ENCODE measurements at regions not wholly inside any gene's neighbourhood (a gene's known extent, or its start where the extent isn't known, plus 50 kb on each side); places are given as distances from the start of the nearest gene placed in this dataset.

DNA sequence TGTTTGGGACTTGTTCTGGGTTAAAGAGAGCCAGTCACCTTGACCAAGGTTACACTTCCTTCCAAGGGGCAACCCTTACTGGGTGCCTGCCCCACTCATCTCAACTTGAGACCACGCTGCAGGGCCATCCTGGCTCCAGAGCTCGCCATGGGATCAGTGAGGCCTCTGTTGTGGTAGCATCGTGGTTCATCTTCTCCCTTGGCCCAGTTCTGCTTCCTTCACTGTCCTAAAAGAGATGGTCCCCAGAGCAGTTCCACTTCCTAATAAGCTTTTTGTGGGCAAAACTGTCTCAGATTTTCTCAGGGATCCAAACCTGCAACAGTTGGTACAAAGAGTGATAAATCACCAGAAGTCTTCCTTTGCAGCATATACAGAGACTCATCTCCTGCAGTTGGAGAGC lies 165.9 kb upstream of the TMEM260 start:
- no peak overlapping the region for H3K27ac Mint-ChIP-seq (ENCODE audit: unreplicated experiment)
- no peak overlapping the region for H3K4me2 ChIP-seq (ENCODE audit: low read length)
- no peaks in the 10 kb centered on the region for H3K79me2 ChIP-seq (ENCODE audit: insufficient read depth, low read length)
- FAIRE-seq = no peak
- peaks cover 2% of the 10 kb centered on the region for H3K36me3 Mint-ChIP-seq (ENCODE audit: low read depth, unreplicated experiment)
- no peak overlapping the region for H2AFZ ChIP-seq (ENCODE audit: low read depth, low read length)
- H3K4me3 ChIP-seq (ENCODE audit: insufficient read depth, low read depth, low read length) = no peak overlapping the region
- H3K9ac ChIP-seq (ENCODE audit: low read length) = no peak overlapping the region
- no peaks in the 10 kb centered on the region for H3K36me3 ChIP-seq (ENCODE audit: insufficient read depth, low read length)
- H3K4me3 Mint-ChIP-seq (ENCODE audit: unreplicated experiment) = no peak overlapping the region
- H3K9me3 Mint-ChIP-seq (ENCODE audit: unreplicated experiment) = peaks cover 23% of the 10 kb centered on the region
- H3K4me1 Mint-ChIP-seq (ENCODE audit: low read depth, unreplicated experiment) = no peaks in the 10 kb centered on the region
- no peak for TF ChIP-seq EZH2 (IDR thresholded peaks at IDR 0.05; ENCODE audit: insufficient read depth, low read length)
- TF ChIP-seq, protein P1, sequence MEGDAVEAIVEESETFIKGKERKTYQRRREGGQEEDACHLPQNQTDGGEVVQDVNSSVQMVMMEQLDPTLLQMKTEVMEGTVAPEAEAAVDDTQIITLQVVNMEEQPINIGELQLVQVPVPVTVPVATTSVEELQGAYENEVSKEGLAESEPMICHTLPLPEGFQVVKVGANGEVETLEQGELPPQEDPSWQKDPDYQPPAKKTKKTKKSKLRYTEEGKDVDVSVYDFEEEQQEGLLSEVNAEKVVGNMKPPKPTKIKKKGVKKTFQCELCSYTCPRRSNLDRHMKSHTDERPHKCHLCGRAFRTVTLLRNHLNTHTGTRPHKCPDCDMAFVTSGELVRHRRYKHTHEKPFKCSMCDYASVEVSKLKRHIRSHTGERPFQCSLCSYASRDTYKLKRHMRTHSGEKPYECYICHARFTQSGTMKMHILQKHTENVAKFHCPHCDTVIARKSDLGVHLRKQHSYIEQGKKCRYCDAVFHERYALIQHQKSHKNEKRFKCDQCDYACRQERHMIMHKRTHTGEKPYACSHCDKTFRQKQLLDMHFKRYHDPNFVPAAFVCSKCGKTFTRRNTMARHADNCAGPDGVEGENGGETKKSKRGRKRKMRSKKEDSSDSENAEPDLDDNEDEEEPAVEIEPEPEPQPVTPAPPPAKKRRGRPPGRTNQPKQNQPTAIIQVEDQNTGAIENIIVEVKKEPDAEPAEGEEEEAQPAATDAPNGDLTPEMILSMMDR (IDR thresholded peaks at IDR 0.05; ENCODE audit: insufficient read depth, low read depth, low read length) = no peak
- H3K4me1 ChIP-seq (ENCODE audit: insufficient read depth, low read length) = no peaks in the 10 kb centered on the region
- H3K9me3 ChIP-seq (ENCODE audit: insufficient read depth, low read depth, low read length) = no peaks in the 10 kb centered on the region
- DNase-seq (ENCODE audit: low read depth) = no peak
- H3K27ac ChIP-seq (ENCODE audit: low read depth, low read length) = no peak overlapping the region
- peaks cover 32% of the 10 kb centered on the region for H3K27me3 Mint-ChIP-seq (ENCODE audit: low read depth, unreplicated experiment)
- peaks cover 9% of the 10 kb centered on the region for H3K27me3 ChIP-seq (ENCODE audit: insufficient read depth, low read length)
- no peaks in the 10 kb centered on the region for H4K20me1 ChIP-seq (ENCODE audit: insufficient read depth, low read length)

DNA sequence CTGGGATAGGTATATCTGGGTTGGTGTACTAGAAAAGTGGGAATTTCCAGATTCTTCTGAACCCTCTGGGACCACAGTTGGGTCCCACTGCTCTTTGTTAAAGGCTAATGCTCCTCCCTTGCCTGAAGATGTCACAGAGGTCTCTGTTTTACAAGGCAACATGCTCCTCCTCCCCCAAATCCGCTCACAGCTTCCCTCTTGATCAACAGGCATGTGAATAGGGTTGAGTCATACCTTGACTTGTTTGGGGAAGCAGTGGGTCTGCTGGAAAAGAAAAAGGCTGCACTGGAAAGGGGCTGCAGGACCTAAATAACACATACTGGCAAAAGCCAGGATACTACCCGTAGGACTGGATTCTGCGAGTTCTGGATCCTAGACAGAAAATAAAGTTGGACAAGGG lies 165.4 kb upstream of the TMEM260 start:
- H3K27me3 Mint-ChIP-seq (ENCODE audit: low read depth, unreplicated experiment) = peaks cover 37% of the 10 kb centered on the region
- no peak overlapping the region for H3K27ac Mint-ChIP-seq (ENCODE audit: unreplicated experiment)
- no peak for TF ChIP-seq EZH2 (IDR thresholded peaks at IDR 0.05; ENCODE audit: insufficient read depth, low read length)
- TF ChIP-seq, protein P1 (IDR thresholded peaks at IDR 0.05; ENCODE audit: insufficient read depth, low read depth, low read length) = no peak
- no peak overlapping the region for H3K4me2 ChIP-seq (ENCODE audit: low read length)
- no peak overlapping the region for H3K4me3 ChIP-seq (ENCODE audit: insufficient read depth, low read depth, low read length)
- peaks cover 23% of the 10 kb centered on the region for H3K9me3 Mint-ChIP-seq (ENCODE audit: unreplicated experiment)
- DNase-seq (ENCODE audit: low read depth) (no peak), FAIRE-seq (no peak)
- no peaks in the 10 kb centered on the region for H4K20me1 ChIP-seq (ENCODE audit: insufficient read depth, low read length)
- H3K4me3 Mint-ChIP-seq (ENCODE audit: unreplicated experiment) = no peak overlapping the region
- peaks cover 2% of the 10 kb centered on the region for H3K36me3 Mint-ChIP-seq (ENCODE audit: low read depth, unreplicated experiment)
- H3K9me3 ChIP-seq (ENCODE audit: insufficient read depth, low read depth, low read length) = no peaks in the 10 kb centered on the region
- no peak overlapping the region for H3K27ac ChIP-seq (ENCODE audit: low read depth, low read length)
- H3K4me1 ChIP-seq (ENCODE audit: insufficient read depth, low read length) = no peaks in the 10 kb centered on the region
- no peaks in the 10 kb centered on the region for H3K4me1 Mint-ChIP-seq (ENCODE audit: low read depth, unreplicated experiment)
- no peaks in the 10 kb centered on the region for H3K79me2 ChIP-seq (ENCODE audit: insufficient read depth, low read length)
- H3K9ac ChIP-seq (ENCODE audit: low read length) = no peak overlapping the region
- H3K36me3 ChIP-seq (ENCODE audit: insufficient read depth, low read length) = no peaks in the 10 kb centered on the region
- peaks cover 11% of the 10 kb centered on the region for H3K27me3 ChIP-seq (ENCODE audit: insufficient read depth, low read length)
- H2AFZ ChIP-seq (ENCODE audit: low read depth, low read length) = no peak overlapping the region

DNA sequence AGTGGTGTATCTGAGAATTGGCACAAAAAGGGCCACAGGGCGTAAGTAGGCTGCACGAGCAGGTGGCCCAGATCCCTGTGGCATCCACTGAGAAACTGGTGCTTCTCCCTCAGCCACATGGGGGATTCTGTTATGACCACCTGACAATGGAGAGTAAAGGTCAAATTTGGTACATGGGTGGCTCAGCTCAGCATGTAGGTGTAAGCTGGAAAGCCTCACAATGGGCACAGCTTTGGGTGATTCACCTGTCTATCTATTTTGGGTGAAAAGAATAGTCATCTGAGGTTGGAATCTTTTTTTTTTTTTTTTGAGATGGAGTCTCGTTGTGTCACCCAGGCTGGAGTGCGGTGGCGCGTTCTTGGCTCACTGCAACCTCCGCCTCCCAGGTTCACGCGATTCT lies 163.4 kb upstream of the TMEM260 start:
- H4K20me1 ChIP-seq (ENCODE audit: insufficient read depth, low read length) = no peaks in the 10 kb centered on the region
- FAIRE-seq (no peak), DNase-seq (ENCODE audit: low read depth) (no peak)
- Mint-ChIP-seq H3K27ac (ENCODE audit: unreplicated experiment) (no peak overlapping the region), H3K9me3 (ENCODE audit: unreplicated experiment) (peaks cover 14% of the 10 kb centered on the region), H3K4me1 (ENCODE audit: low read depth, unreplicated experiment) (no peaks in the 10 kb centered on the region), H3K4me3 (ENCODE audit: unreplicated experiment) (no peak overlapping the region), H3K36me3 (ENCODE audit: low read depth, unreplicated experiment) (peaks cover 2% of the 10 kb centered on the region), H3K27me3 (ENCODE audit: low read depth, unreplicated experiment) (peaks cover 45% of the 10 kb centered on the region)
- H3K36me3 ChIP-seq (ENCODE audit: insufficient read depth, low read length) = no peaks in the 10 kb centered on the region
- H3K9me3 ChIP-seq (ENCODE audit: insufficient read depth, low read depth, low read length) = peaks cover under 1% of the 10 kb centered on the region
- no peak overlapping the region for H2AFZ ChIP-seq (ENCODE audit: low read depth, low read length)
- H3K79me2 ChIP-seq (ENCODE audit: insufficient read depth, low read length) = no peaks in the 10 kb centered on the region
- H3K4me2 ChIP-seq (ENCODE audit: low read length) = no peak overlapping the region
- TF ChIP-seq EZH2 (IDR thresholded peaks at IDR 0.05; ENCODE audit: insufficient read depth, low read length) = no peak
- TF ChIP-seq, protein P1 (IDR thresholded peaks at IDR 0.05; ENCODE audit: insufficient read depth, low read depth, low read length) = no peak
- peaks cover 16% of the 10 kb centered on the region for H3K27me3 ChIP-seq (ENCODE audit: insufficient read depth, low read length)
- no peak overlapping the region for H3K4me3 ChIP-seq (ENCODE audit: insufficient read depth, low read depth, low read length)
- H3K4me1 ChIP-seq (ENCODE audit: insufficient read depth, low read length) = no peaks in the 10 kb centered on the region
- no peak overlapping the region for H3K27ac ChIP-seq (ENCODE audit: low read depth, low read length)
- H3K9ac ChIP-seq (ENCODE audit: low read length) = no peak overlapping the region

All from astrocyte (in vitro differentiated cells and primary cell).